SHP77 treated with DMSO at 0.1 percent for 48 hours (cell line): ENCODE measurements at regions not wholly inside any gene's neighbourhood (a gene's known extent, or its start where the extent isn't known, plus 50 kb on each side); places are given as distances from the start of the nearest gene placed in this dataset.
"Not testable (repeated sequence)": the region's sequence is repeated elsewhere in the genome, so short reads cannot be mapped to it uniquely, and the experiment has no call there.

ENCODE experiments used
- DNase-seq: peaks from one replicate; lab custom pipeline; 2025; lab: John Stamatoyannopoulos, UW

- DNase-seq = no peak
Observed at GRCh38 chr14:43692706-43693105, 814.4 kb downstream of the FSCB start.

- no peak for DNase-seq
Observed at GRCh38 chr14:43687921-43688320, 819.2 kb downstream of the FSCB start.

GRCh38 chr14:43677581-43677980 lies 829.5 kb downstream of the FSCB start:
- DNase-seq = no peak

- no peak for DNase-seq
Observed at GRCh38 chr14:43674273-43674672, 832.8 kb downstream of the FSCB start.

GRCh38 chr14:43671716-43672485 lies 835.2 kb downstream of the FSCB start:
- no peak for DNase-seq

GRCh38 chr14:43669355-43669754 lies 837.7 kb downstream of the FSCB start:
- no peak for DNase-seq

- no peak for DNase-seq
Observed at GRCh38 chr14:43665570-43666267, 841.4 kb downstream of the FSCB start.

- DNase-seq = not testable (repeated sequence)
Observed at GRCh38 chr14:43655194-43655593, 851.9 kb downstream of the FSCB start.

GRCh38 chr14:43651896-43652295 lies 855.2 kb downstream of the FSCB start:
- DNase-seq = no peak

- DNase-seq = no peak
Observed at GRCh38 chr14:43651185-43651787, 855.8 kb downstream of the FSCB start.

- no peak for DNase-seq
Observed at GRCh38 chr14:43649508-43649907, 857.6 kb downstream of the FSCB start.

GRCh38 chr14:43647302-43647701 lies 859.8 kb downstream of the FSCB start:
- DNase-seq = no peak

- DNase-seq = no peak
Observed at GRCh38 chr14:43640718-43641267, 866.3 kb downstream of the FSCB start.

GRCh38 chr14:43625294-43625693 lies 881.8 kb downstream of the FSCB start:
- DNase-seq = no peak

- no peak for DNase-seq
Observed at GRCh38 chr14:43621282-43621681, 885.8 kb downstream of the FSCB start.

- no peak for DNase-seq
Observed at GRCh38 chr14:43595096-43595772, 911.8 kb downstream of the FSCB start.

- no peak for DNase-seq
Observed at GRCh38 chr14:43591776-43592175, 915.3 kb downstream of the FSCB start.

- no peak for DNase-seq
Observed at GRCh38 chr14:43587183-43587582, 919.9 kb downstream of the FSCB start.

GRCh38 chr14:43579671-43580070 lies 927.4 kb downstream of the FSCB start:
- no peak for DNase-seq

- DNase-seq = no peak
Observed at GRCh38 chr14:43568022-43568421, 939.1 kb downstream of the FSCB start.

GRCh38 chr14:43548368-43548767 lies 958.7 kb downstream of the FSCB start:
- DNase-seq = no peak

GRCh38 chr14:43547596-43547995 lies 959.5 kb downstream of the FSCB start:
- not testable (repeated sequence) for DNase-seq
